Natural killer cell (primary cell): ENCODE measurements at regions not wholly inside any gene's neighbourhood (a gene's known extent, or its start where the extent isn't known, plus 50 kb on each side); places are given as distances from the start of the nearest gene placed in this dataset.

Source experiments
- ATAC-seq, 3 donors: fragments of 150-1000 bp in 2 of 3; fragments of 200-7000 bp in 1 of 3; cut with Tn5 transposase; 1 replicate in 1 of 3; 2 replicates in 2 of 3; pipeline ENCODE4 v1.10.0; 2021; ENCODE audit warnings: mild to moderate bottlenecking in 2 of 3, moderate library complexity in 2 of 3
- DNase-seq, 2 donors: peaks; one replicate each; pipeline versions ENCODE4 v3.0.0 to v3.0.0-alpha.2; 2013 to 2021; ENCODE audit warnings: mixed read lengths in 1 of 2
- H3K27ac ChIP-seq: one replicate; pipeline ENCODE4 v1.5.1; 2013; ENCODE audit warnings: mild to moderate bottlenecking, low read length
- H3K27me3 ChIP-seq: one replicate; pipeline ENCODE4 v1.6.1; 2013; ENCODE audit warnings: low read length; ENCODE audit not compliant: control insufficient read depth, insufficient read depth
- H3K36me3 ChIP-seq: one replicate; pipeline ENCODE4 v1.6.1; 2013; ENCODE audit warnings: low read length; ENCODE audit not compliant: control insufficient read depth, insufficient read depth
- H3K4me1 ChIP-seq: one replicate; pipeline ENCODE4 v1.6.1; 2013; ENCODE audit warnings: low read length; ENCODE audit not compliant: control insufficient read depth, insufficient read depth
- H3K4me3 ChIP-seq: one replicate; pipeline ENCODE4 v1.5.1; 2013; ENCODE audit warnings: low read length
- H3K9me3 ChIP-seq: one replicate; pipeline ENCODE4 v1.6.1; 2013; ENCODE audit warnings: low read length; ENCODE audit not compliant: control insufficient read depth, insufficient read depth
- H3K27ac Mint-ChIP-seq, 2 donors: one replicate each; pipeline ENCODE4 v1.8.0; 2022; ENCODE audit warnings: mild to moderate bottlenecking in 2 of 2, mixed read lengths in 2 of 2, moderate library complexity in 1 of 2
- H3K27me3 Mint-ChIP-seq, 2 donors: one replicate each; pipeline ENCODE4 v1.8.0; 2022; ENCODE audit warnings: low read depth in 2 of 2, mixed read lengths in 2 of 2
- H3K36me3 Mint-ChIP-seq: one replicate; pipeline ENCODE4 v1.8.0; 2022; ENCODE audit warnings: mixed read lengths
- H3K4me1 Mint-ChIP-seq, 2 donors: one replicate each; pipeline ENCODE4 v1.8.0; 2022; ENCODE audit warnings: mixed read lengths in 2 of 2
- H3K4me3 Mint-ChIP-seq: one replicate; pipeline ENCODE4 v1.8.0; 2022; ENCODE audit warnings: mild to moderate bottlenecking, moderate library complexity, mixed read lengths
- H3K9me3 Mint-ChIP-seq, 2 donors: one replicate each; pipeline ENCODE4 v1.8.0; 2022; ENCODE audit warnings: mixed read lengths in 2 of 2
- CTCF ChIP-seq: fragments of 200-600 bp; IDR thresholded peaks from one replicate; pipeline ENCODE4 v1.8.0; 2022; ENCODE audit warnings: antibody characterized with exemption
- WGBS: methylation state at CpG from one replicate; pipeline ENCODE4 v1.1.7; 2013; ENCODE audit warnings: missing lambda C conversion rate; ENCODE audit not compliant: insufficient coverage; 5-methylcytosine and 5-hydroxymethylcytosine counted together
- intact Hi-C: fragments of 100-400 bp; cut with micrococcal nuclease; formaldehyde crosslinking; loops from one replicate; pipeline ENCODE4 v1.14.2; 2022

GRCh38 chr3:67831262-67831661 is 176.8 kb upstream of the SUCLG2 start:
- Histone ChIP-seq H3K27ac (no peak overlapping the region), H3K27me3 (no peaks in the 10 kb centered on the region), H3K9me3 (no peaks in the 10 kb centered on the region), H3K4me1 (no peaks in the 10 kb centered on the region), H3K4me3 (no peak overlapping the region), H3K36me3 (no peaks in the 10 kb centered on the region)
- intact Hi-C loops: no loop called here
- Mint-ChIP-seq H3K36me3 (peaks cover 12% of the 10 kb centered on the region), H3K27ac (no peak overlapping the region), H3K27me3 (peaks cover 3 to 15% of the 10 kb centered on the region in 2 donors), H3K4me3 (no peak overlapping the region), H3K4me1 (no peaks in the 10 kb centered on the region), H3K9me3 (peaks cover 5 to 16% of the 10 kb centered on the region in 2 donors)
- DNase-seq (no peak), ATAC-seq (no peak)
- no peak for TF ChIP-seq CTCF
- 87% methylated on average over 3 of the region's 3 CpGs for WGBS

- no peaks in the 10 kb centered on the region for H3K36me3 ChIP-seq
- Mint-ChIP-seq H3K27ac (no peak overlapping the region), H3K4me3 (no peak overlapping the region), H3K4me1 (no peaks in the 10 kb centered on the region), H3K27me3 (peaks cover 6 to 15% of the 10 kb centered on the region in 2 donors), H3K9me3 (peaks cover 5 to 10% of the 10 kb centered on the region in 2 donors), H3K36me3 (peaks cover 12% of the 10 kb centered on the region)
- intact Hi-C loops: no loop called here
- H3K4me3 ChIP-seq: no peak overlapping the region
- DNase-seq (no peak), ATAC-seq (no peak)
- no peaks in the 10 kb centered on the region for H3K27me3 ChIP-seq
- H3K27ac ChIP-seq: no peak overlapping the region
- H3K9me3 ChIP-seq: no peaks in the 10 kb centered on the region
- TF ChIP-seq CTCF: no peak
- H3K4me1 ChIP-seq: no peaks in the 10 kb centered on the region
- WGBS: no CpG with 5 or more reads among the region's 1 CpG
Observed at GRCh38 chr3:67828486-67829010, 174.1 kb upstream of the SUCLG2 start.

- no peaks in the 10 kb centered on the region for H3K27me3 ChIP-seq
- no peaks in the 10 kb centered on the region for H3K36me3 Mint-ChIP-seq
- H3K27me3 Mint-ChIP-seq: peaks cover 2 to 9% of the 10 kb centered on the region in 2 donors
- H3K36me3 ChIP-seq: no peaks in the 10 kb centered on the region
- no peak overlapping the region for H3K27ac ChIP-seq
- DNase-seq (no peak), ATAC-seq (no peak)
- H3K9me3 Mint-ChIP-seq: no peaks in the 10 kb centered on the region
- no peaks in the 10 kb centered on the region for H3K4me1 ChIP-seq
- TF ChIP-seq CTCF: no peak
- no peaks in the 10 kb centered on the region for H3K4me1 Mint-ChIP-seq
- intact Hi-C loops: no loop called here
- H3K4me3 Mint-ChIP-seq: no peak overlapping the region
- H3K9me3 ChIP-seq: no peaks in the 10 kb centered on the region
- H3K4me3 ChIP-seq: no peak overlapping the region
- H3K27ac Mint-ChIP-seq: no peak overlapping the region
- 89% methylated on average over 4 of the region's 4 CpGs for WGBS
Observed at GRCh38 chr3:67821135-67821534, 166.7 kb upstream of the SUCLG2 start.

GRCh38 chr3:67819447-67819846 is 165.0 kb upstream of the SUCLG2 start:
- Histone ChIP-seq H3K4me1 (no peaks in the 10 kb centered on the region), H3K36me3 (no peaks in the 10 kb centered on the region), H3K27me3 (no peaks in the 10 kb centered on the region), H3K4me3 (no peak overlapping the region), H3K9me3 (no peaks in the 10 kb centered on the region), H3K27ac (no peak overlapping the region)
- intact Hi-C loops: no loop called here
- Mint-ChIP-seq H3K4me3 (no peak overlapping the region), H3K9me3 (no peaks in the 10 kb centered on the region), H3K36me3 (no peaks in the 10 kb centered on the region), H3K27me3 (peaks cover 0 to 9% of the 10 kb centered on the region in 2 donors), H3K4me1 (no peaks in the 10 kb centered on the region), H3K27ac (no peak overlapping the region)
- WGBS: 50% methylated on average over 1 of the region's 1 CpG
- no peak for TF ChIP-seq CTCF
- DNase-seq (peak in 1 of 2 donors; percentile 41), ATAC-seq (no peak)
